Hematopoietic multipotent progenitor cell treated with erythropoietin and hydrocortisone succinate and interleukin-3 and kit ligand, for 4 days (in vitro differentiated cells): ENCODE measurements at regions not wholly inside any gene's neighbourhood (a gene's known extent, or its start where the extent isn't known, plus 50 kb on each side); places are given as distances from the start of the nearest gene placed in this dataset.

ENCODE experiments used
- DNase-seq: peaks from one replicate; pipeline ENCODE4 v3.0.0-alpha.2; 2015

DNA sequence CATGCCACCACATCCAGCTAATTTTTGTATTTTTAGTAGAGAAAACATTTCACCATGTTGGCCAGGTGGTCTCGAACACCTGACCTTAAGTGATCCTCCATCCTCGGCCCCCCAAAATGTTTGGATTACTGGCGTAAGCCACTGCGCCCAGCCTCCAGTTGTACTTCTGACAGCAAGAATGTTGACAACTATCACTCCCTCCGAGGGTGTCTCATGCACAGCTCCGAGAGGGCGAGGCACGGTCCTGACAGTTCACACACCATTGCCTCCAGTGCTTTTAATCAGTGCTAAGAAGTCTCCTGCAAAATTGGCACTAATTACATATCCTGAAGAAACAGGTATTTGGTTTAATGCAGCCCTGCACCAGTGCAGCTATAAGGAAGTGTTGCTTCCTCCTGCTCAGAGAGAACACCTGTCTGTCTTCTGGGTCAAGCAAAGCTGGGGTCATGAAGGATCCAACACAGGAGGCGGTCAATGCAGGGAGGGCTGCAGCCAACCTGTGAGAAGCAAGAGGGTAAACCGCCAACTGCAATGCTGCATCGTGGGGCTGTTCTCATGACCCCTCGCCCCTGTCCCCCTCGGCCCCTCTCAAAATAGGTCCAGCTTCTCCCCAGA lies 184.0 kb downstream of the MED10 start:
- no peak for DNase-seq

DNA sequence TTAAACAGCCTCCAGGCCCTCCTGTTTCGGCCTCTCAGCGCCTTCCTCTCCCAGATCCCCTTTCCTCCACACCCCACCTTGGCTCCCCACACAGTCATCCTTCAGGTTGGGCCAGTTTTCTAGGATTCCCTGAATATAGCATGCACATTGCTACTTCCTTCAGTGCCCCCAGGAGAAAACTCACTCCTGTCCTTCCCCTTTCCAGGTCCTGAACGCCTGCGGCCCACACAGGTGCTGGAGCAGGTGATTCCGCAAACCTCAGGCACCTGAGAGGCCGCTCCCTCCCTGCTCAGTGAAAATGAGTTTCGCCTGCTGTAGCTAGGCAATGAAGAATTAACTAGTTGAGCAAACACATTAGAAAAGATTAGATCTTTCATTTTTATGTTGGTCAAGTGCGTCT lies 185.0 kb downstream of the MED10 start:
- DNase-seq, result no peak

DNA sequence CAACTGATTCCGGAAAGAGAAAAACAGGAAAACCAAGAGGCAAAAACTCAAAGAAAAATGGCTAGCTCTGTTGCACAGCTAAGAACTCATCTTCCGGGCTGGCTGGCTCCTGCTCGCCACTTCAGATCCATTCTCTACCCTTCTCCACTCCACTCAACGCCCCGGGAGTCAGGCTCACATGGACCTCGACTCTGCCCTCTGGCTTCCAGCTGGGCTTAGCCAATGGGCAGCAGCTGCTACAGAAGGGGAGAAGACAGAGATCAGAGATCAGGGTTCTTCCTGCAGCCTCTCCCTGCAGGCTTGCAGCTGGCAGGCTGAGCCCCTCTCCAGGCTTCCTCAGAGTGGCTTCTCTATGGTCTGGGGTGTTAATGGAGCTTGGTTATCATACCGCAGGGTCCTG lies 187.5 kb downstream of the MED10 start:
- no peak for DNase-seq

DNA sequence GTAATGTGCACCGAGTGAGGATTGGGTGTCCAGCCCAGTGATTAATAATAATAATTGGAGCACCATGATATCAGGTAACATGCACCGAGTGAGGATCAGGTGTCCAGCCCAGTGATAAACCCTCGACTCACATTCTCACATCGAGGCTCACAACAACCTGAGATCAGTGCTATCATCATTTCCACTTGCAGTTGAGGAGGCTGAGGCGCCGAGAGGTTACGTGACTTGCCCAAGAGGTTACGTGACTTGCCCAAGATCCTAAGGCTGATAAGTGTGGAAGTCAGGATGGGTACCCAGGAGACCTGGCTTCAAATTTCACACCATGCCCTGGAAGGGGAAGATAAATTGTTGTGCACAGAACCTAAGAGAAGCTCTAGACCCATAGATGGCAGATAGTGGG lies 189.4 kb downstream of the MED10 start:
- no peak for DNase-seq

DNA sequence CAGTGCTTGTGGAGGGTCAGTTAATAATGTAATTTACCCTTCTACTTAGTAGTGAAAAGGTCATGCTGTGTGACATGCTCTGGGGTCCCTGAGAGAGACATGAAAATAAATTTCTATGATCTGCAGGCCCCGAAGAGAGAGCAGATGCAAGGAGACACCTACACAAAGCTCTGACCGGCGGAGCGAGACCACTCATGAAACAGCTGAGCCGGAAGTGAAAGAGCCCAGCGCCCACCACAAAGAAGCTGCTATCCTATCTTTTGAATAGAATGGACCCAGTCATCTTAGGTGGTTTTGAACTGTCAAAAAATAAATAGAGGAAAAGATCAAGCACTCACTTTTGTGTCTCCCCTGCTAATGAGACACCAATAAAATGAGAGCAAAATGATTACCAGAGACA lies 190.0 kb downstream of the MED10 start:
- no peak for DNase-seq

DNA sequence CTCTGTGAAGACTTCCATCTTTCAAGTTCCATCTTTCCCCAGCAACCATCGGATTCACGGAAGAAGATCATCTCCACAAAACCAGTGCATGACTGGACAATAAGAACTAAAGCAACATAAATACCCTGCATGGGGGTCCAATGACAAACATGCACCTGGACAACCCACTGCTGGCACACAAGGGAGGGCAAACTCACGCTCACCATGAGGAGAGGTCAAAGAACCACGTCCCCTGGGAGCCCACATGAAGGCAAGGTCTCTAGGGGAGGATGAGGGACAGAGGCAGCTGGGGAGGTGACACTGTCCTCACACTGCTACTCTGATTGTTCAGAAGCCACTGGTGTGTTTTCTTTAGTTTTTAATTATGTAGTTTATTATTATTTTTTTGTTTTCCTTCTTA lies 190.8 kb downstream of the MED10 start:
- no peak for DNase-seq

DNA sequence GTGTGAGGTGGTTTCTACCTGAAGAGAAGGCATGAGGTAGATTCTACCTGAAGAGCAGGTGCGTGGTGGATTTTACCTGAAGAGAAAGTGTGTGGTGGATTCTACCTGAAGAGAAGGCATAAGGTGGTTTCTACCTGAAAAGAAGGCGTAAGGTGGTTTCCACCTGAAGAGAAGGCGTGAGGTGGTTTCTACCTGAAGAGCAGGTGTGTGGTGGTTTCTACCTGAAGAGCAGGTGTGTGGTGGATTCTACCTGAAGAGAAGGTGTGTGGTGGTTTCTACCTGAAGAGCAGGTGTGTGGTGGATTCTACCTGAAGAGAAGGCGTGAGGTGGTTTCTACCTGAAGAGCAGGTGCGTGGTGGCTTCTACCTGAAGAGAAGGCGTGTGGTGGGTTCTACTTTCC lies 192.8 kb downstream of the MED10 start:
- no peak for DNase-seq

DNA sequence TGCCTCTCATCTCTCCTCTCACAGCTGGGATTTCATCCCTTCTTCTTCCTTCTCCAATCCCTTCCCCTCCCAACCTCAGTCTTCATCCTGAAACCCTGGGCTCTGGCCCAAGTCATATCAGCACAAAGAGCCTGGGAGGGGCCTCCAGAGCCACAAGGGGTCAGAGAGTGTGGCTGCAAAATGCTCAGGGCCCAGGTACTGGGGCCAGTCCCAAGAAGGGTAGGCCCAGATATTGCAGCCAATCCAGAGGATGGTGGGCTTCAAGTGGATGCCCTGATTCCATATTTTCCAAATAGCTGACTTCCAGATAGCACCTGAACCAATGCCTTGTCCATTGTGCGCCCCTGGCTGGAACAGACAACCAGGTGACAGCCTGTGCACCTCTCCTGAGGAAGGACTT lies 193.9 kb downstream of the MED10 start:
- no peak for DNase-seq

DNA sequence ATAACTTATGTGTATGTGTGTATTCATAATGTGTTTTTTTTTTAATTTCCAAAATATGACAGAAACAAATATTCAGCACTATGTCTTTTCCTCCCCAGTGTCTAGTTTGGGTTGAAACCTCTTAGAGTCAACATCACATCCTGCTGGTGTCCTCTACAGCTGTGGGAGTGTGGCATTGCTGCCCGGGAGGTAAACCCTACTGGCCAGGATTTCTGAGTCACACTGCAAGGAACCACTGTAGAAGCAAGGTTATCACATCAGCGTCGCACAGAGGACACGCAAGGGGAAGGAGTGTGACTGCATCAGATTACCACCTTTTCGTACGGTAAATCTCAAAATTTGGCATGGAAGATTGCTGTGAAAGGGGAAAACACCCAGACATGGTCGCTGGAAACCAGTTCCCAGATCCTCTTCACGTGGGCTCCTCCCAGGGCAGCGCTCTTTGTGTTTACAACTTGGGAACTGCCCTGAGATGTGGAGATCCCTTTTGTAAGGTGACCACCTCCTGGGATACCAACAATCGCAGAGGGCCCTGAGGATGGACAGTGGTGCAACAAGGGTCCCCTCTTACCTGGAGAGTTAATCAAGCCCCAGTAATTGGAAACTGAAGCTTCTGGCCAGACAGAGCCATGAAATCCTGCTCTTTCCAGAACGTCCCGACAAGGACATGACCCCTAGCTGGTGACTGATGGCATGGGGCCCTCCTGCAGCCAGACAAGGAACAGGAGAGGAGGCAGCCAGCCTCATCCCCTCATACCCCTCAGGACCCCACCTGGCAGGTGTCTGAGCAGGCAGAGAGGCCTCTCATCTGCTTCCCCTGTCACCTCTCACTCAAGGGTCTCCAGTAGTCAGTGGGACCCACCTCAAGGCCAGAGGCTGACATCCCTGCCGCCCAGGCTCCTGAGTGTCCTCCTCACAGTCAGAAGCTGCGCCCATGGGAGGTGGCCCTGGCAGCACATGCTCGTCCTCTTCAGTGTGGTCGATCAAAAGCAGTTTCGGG lies 194.7 kb downstream of the MED10 start:
- DNase-seq, result no peak

DNA sequence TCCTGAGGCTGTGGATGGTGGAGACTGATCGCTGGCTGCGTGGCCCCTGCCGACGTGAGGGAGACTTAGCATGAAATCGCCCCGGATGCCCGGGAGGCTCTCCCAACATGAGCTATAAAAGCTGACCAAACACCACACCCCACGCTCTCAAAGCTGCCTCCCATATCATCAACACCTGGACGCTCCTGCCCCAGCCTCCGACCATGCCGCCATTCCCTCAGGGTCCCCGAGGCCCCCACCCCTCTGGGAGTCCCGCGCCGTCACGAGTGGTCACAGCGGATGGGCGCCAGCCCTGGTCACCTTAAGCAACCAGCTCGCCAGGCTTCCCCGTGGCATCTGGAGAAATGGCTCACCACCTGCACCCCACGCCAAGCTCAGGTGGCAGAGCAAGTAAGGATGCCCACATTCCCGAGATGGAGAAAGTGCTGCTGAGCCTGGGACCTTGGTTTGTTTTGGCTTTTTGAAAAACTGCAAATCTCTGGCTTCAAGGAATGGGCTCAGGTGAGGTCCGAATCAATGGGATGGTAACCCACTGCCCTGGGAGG lies 196.0 kb downstream of the MED10 start:
- DNase-seq, result no peak

DNA sequence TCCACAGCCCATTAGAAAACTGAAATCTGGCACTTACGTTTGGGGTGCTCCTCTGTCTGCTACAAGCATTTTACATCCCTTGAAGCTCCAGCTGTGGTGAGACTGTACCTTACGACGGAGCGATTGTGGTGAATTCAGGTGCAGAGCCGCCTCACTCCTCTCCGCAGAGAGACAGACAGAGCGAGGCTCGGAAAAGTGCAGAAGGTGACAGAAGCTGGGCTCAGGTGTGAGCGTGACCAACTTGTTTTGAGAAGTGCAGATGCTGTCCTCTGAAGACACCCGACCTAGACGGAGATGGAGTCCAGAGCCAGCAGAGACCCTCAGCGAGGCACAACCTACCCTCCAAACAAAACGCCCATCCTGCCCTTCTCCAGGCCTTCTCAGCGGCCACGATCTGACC lies 196.5 kb downstream of the MED10 start:
- DNase-seq, result no peak

DNA sequence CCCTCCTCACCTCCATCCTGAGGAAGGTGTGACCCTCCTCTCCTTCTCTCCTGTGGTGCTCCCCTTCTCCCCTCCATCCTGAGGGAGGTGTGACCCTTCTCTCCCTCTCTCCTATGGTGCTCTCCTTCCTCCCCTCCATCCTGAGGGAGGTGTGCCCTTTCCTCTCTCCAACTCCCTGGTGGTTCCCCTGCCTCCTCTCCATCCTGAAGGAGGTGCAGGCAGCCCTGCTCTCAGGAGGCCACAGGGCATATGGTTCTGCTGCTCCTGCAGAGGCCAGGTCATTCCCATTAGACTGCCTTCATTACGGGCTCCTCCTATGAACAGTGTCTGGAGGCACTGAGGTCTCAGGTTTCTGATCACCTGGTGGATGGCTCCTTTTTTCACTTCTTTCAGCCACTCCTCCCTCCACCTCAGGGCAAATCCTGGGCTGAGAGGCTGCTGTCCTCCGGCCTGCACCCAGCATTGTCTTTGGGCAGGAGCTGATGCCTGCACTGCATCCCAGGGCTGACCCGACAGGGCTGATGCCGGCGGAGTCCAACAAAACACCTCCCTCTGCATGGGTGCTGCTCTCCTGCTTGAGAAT lies 197.1 kb downstream of the MED10 start:
- DNase-seq, result no peak

DNA sequence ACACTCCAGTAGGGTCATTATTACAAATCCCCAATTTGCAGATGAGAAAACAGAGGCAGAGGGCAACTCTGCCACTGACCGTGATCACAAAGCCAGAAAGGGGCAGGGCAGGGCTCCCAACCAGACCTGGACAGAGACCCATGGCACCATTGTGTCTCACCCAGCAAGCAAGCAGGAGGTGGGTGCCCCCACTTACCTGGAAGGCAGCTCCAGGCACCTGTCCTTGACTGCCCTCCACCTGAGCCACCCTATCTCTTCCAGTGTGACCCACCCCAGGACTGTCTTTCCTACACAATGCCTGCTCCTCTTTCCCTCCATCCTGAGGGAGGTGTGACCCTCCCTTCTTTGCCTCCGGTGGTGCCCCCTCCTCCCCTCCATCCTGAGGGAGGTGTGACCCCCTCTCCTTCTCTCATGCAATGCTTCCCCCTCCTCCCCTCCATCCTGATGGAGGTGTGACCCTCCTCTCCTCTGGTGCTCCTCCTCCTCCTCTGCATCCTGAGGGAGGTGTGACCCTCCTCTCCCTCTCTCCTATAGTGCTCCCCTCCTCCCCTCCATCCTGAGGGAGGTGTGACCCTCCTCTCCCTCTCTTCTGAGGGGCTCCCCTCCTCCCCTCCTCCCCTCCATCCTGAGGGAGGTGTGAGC lies 198.0 kb downstream of the MED10 start:
- DNase-seq, result no peak

DNA sequence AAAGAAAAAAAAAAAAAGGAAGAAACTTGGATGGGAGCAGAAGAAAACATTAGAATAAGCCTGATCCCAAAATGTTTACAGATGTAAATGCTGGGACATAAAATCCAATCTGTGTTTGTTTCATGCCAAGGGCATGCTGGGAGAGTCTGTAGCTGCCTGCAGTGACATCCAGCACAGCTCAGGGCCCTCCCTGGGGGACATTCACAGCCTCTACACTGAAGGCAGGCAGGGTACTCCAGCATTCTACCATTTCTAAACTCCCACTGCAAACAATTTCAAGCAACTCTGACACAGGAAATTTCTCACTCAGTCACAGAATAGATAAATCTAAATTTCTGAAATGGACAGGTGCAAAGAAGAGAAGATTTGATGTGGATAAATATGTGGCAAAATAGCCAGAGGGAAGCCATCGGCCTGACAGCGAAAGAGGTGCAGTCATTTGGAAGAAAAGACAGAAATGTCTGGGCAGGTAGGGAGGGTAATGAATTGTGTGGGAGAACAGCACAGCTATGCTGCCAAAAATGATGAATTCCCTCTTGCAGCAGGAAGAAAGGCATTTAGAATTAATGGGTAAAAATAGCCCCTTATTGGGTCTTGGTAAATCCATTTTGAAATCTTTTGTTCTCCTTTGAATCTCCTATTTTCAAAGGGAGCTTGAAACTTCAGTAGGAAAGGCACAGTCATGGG lies 199.4 kb downstream of the MED10 start:
- no peak for DNase-seq

DNA sequence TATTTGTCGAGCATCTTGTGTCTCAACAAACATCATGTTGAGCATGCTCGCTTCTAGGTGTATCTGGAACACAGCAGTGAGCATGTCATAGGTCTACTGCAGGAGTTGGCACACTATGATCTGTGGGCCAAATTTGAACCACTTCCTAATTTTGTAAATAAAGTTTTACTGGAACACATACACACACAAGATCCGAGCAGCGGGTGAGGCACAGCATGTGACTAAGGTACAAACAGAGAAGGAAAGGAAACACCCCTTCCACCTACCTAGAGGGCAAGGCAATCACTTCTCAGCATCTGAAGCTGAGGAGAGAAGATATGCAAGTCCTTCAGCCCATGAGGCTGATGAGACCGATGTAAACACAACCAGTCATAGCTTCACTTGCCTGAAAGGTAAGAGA lies 200.4 kb downstream of the MED10 start:
- DNase-seq, result no peak

DNA sequence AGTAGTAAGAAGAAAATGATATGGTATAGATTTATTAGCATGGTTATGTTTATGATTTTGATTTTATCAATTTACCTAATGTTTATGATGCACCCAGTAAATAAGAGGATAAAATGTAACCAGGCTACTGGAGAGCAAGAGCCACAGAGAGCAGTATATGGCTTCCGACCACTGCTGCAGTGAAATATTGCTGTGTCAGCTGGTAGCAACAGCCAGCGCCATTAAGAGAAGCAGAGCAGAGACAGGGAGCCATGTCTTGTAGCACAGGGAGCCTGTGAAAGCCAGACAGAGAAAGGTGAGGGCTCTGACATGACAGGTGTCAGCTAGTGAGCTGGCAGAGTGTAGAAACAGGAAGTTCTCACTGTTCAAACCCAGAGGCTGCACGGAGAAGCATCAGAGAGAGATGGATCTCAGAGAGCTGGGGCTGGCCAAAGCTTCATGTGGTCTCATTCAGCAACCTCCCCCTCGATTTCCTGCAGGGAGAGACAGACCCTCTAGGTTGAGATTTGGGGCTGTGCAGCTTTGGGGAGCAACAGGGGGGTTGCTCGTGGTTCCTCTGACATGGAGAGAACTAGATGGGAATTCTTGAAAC lies 202.1 kb downstream of the MED10 start:
- DNase-seq, result no peak

DNA sequence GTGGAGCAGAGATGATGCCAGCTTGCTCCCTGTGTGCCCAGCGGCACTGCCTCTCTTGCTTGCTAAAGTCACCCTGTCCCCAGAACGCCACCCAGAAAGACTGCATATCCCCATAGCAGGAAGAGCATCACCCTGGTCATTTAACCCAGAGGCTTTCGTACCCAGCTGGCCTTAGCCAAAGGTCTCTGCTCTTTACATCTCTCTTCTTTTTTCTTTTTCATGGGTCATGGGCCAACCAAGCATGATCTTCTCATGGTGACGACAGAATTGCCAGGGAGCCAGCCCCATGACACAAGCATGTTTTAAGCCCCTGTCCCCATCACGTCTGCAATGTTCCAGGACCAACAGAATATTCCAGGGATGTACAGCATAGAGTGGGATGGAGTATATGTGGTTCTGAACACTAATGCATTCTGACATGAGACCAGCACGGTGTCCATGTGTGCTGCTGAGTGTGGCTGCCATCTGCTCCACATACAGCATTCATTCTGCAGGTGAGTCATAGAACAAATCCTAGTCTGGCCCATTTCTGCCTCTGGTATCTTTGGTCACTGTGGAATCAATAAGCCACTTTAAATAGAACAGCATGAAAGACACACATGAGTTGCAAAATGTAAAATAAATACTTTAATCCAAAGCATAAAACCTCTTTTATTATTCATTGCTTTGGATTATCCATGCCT lies 203.0 kb downstream of the MED10 start:
- DNase-seq, result no peak

DNA sequence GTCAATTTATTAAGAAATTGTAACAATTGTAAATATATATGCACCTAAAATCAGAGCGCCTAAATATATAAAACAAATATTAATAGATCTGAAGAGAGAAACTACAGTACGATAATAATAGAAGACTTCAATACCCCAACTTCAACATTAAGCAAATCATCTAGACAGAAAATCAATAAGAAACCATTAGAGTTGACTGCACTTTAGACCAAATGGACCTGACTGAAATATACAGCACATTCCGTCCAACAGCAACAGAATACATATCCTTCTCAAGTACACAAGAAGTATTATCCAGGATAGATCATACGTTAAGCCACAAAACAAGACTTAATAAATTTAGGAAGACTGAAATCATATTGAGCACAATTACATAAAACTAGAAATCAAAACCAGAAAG lies 208.7 kb downstream of the MED10 start:
- no peak for DNase-seq

DNA sequence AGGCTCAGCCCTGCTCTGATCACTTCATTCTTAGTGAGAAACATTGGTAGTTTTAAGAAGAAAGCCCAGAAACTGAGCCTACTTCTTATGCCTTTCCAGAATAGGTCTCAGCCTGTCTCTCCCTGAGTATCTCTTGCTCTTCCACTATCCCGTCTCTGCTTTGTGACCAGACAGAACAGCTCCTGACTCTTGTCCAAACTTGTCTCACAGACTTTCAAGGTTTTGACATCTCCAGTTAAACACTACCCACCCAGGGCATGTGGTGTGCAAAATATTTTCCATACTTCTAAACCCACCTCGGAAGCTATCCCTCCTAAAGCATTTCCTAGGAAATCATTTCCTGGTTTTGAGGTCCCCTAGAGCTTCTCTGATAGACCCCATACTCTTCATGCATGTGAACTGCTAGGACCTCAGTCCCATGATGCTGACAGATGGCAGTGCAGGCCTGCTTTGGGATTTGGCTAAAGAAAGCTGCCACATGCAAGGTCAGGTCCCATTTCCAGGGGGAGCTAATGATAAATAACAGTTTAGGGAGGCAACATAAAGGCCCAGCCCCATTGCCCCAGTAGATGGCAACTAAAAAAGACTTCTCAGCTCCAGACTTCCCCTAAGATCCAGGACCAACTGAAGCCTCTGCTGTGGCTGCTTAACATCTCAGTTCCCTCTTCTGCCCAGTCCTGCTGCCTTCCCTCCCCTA lies 211.5 kb downstream of the MED10 start:
- no peak for DNase-seq

DNA sequence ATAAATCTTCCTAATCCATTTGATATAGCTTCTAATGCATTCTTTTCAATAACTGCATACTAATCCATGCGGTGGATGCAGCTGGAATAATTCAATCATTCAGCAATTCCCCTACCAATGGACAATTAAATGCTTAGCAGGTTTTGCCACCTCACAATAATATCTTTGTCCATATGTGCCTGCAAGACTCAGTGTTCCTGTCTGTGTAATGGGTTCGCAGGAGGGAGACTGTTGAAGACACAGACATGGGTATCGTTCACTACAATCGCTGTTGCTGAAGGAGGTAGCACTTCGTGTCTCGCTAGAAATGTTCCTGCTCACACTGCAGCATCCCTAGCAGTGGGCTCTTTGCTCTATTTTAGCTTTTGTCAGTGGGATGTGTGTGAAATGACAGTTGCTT lies 214.4 kb downstream of the MED10 start:
- DNase-seq, result no peak

DNA sequence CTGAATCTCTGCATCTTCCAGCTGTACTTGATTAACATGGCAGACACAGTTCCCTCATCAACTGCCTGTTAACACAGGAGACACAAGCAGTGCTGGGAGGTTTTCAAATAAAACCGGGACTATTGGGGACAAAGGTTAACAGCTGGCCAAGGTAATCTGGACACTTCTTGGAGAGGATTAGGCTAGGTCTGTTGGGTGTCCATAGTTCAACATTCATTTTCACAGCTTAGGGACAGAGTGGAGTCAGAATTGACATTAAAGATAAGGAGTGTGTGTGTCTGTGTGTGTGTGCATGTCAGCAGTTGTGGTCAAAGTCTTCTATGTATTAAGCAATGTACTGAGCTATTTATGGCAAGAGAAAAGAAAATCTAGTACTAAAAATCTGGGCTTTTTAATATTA lies 216.2 kb downstream of the MED10 start:
- no peak for DNase-seq
